Panc1 (cell line): ENCODE measurements at regions not wholly inside any gene's neighbourhood (a gene's known extent, or its start where the extent isn't known, plus 50 kb on each side); places are given as distances from the start of the nearest gene placed in this dataset.

ENCODE experiments used
- CTCF ChIP-seq: fragments of 450-650 bp; IDR thresholded peaks from 2 replicates; pipeline ENCODE4 v1.5.1; 2017; ENCODE audit warnings: mild to moderate bottlenecking
- POLR2AphosphoS5 ChIP-seq: IDR thresholded peaks from 2 replicates; pipeline ENCODE4 v1.6.1; 2012; ENCODE audit warnings: mild to moderate bottlenecking, low read depth, low read length, moderate library complexity
- REST ChIP-seq, 2 experiments: IDR thresholded peaks; 2 replicates each; pipeline ENCODE4 v1.6.1; 2011 to 2012; ENCODE audit warnings: low read depth in 2 of 2, control low read depth in 1 of 2, low read length in 1 of 2, mild to moderate bottlenecking in 1 of 2, moderate library complexity in 1 of 2; ENCODE audit not compliant: insufficient read depth in 1 of 2
- SIN3A ChIP-seq: IDR thresholded peaks from 2 replicates; pipeline ENCODE4 v1.6.1; 2012; ENCODE audit warnings: low read depth, mild to moderate bottlenecking, low read length, moderate library complexity, borderline replicate concordance; ENCODE audit not compliant: insufficient read depth

DNA sequence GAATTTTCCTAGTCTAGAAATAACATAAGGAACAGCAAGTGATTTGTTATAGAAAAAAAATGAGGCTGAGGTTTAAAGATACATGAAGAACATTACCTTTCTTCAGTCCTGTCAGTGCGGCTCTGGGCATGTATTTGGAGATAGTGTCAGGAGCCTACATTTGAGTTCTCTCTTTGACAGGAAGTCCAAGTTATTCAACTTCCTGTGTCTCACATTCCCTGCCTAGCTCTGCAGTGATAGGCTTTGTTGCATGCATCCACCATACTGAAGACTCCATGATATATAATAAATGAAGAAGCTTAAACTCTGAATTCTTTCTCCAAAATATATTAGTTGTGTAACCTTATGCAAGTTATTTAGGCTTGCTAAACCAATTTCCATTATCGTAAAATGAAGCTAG is 148.7 kb downstream of the RELL1 start:
- TF ChIP-seq POLR2AphosphoS5, result no peak
- no peak for TF ChIP-seq CTCF
- TF ChIP-seq REST (IDR thresholded peaks at IDR 0.05; ENCODE audit: insufficient read depth in 1 of 2, low read depth in 2 of 2, low read length in 1 of 2), result no peak
- TF ChIP-seq SIN3A, result no peak
